HG02763 (cell line): ENCODE measurements at regions not wholly inside any gene's neighbourhood (a gene's known extent, or its start where the extent isn't known, plus 50 kb on each side); places are given as distances from the start of the nearest gene placed in this dataset.
"Not testable (repeated sequence)": the region's sequence is repeated elsewhere in the genome, so short reads cannot be mapped to it uniquely, and the experiment has no call there.

ENCODE experiments used
- ATAC-seq: cut with Tn5 transposase; IDR thresholded peaks from one replicate; pipeline ENCODE4 v1.9.1; 2021; ENCODE audit warnings: mild to moderate bottlenecking, moderate library complexity; ENCODE audit not compliant: unreplicated experiment

DNA sequence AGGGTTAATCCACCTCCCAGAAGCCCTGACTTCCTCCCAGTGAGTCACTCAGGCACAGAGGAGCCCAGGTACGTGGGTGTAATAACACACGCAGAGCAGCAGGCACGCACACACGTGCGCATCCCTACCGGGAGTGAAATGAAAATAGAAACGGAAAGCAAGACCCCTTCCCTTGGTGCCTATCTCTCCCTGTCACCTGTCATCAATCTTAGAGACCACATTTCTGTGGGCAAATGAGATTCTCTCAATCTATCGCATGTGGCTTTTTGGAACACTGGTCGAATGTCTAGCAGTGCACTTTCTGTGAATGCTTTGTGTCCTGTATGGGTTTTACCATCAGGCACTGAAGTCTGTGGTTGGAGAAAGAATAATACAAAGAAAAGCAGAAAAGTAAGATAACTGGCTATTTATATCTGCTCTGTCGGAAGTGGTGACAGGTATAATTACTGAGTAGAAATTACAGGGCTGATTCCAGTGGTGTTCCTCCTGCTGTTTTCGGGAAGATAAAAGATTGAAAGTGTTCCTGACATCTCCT lies 137.7 kb upstream of the GRIA1 start:
- peak; percentile 81 for ATAC-seq

DNA sequence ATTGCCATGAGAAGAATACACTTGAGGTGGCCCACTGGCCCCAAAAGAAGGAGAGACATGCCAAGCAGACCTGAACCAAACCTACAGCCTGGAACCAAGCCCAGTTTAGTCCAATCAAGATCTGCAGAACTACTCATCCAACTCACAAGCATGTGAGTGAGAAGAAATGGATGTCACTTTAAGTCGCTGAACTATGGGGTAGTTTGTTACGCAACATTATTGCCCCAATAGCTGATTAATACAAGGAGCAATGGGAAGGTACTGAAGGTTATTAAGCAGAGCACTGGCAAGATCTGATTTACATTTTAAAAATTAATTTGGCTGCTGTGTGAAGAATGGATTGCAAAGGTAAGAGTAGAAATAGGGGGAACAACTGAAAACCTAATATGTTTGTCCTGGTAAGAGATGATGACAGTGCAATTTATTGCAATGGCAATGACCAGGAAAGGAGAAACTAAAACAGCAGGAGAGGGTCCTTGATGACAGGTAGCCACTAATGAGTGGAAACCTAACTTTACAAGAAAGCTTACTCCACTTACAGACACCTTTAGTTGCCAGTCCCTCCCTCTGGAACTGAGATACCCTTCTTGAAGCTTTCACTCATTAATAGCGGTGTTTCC lies 132.9 kb upstream of the GRIA1 start:
- ATAC-seq = no peak

DNA sequence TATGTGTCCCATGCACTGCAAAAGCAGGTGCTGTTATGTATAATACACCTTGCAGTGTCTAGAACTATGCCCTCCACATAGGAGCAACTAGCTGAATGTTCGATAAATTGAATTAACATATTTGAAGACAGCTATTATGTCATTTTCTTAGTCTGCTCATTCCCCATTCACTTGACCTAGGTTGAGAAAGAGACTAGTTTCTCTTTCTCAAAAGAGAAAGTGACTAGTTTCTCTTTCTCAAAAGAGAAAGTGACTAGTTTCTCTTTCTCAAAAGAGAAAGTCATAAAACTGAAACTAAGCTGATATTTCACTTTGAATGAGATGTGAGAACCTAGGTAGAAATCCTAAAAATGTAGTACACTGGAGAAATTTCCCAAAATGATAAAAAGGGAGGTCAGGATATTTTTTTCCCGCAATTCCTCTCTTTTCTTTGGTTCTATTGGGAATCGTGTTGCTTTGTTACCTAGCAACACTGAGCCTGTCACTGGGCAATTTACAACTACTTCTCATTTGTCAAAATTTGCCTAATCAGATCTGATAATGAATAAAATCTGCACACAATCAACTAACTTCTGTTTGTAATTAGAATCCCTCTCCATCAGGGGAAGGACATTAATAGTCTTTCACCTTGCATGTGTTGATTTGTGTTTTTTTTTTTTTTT lies 132.0 kb upstream of the GRIA1 start:
- peak; percentile 86 for ATAC-seq

DNA sequence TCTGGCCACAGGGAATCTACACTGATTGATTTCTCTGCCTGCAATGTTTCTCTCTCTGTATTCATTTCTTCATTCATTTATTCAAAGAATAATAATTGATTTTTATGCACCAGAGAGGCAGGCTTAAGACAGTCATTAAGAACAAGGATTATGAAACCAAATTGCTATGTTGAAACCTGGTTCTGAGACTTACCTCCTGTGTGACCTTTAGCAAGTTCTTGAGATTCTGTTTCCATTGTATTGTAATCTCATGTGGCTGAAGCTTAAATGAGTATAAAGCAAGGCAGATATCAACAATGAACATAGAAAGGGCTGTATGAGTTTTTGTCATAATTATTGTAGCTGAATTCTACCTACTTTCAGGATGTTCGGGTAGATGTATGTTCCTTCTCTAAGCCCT lies 129.6 kb upstream of the GRIA1 start:
- no peak for ATAC-seq

DNA sequence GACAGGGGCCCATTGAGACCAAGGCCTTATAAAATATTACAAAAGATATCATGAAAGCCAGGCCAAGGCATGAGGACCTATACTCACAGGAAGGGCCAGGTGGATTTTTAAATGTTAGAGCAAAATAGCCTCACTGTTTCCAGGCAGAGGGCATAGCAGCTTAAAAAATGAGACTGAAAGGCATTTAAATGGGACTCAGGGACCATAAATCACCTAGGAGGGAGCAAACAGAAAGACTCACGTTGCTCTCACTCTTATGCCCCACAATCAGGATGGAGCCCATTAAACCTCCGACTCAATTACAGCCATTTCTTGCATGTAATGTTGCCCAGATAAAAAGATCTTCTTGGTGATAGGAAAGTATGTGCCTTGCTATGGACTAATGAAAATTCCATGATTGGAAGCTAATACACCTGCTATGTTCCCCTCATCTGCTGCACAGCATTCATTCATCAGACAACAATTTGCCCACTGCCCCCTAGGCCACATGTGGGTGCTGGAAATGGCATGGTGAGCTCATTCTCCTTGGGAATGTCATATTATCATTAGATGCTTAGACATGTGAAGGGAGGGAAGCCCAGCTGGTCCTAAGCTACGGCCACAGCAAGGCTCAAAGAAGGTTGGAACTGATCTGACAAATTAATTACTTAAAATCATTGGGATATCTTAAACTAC lies 128.6 kb upstream of the GRIA1 start:
- no peak for ATAC-seq

DNA sequence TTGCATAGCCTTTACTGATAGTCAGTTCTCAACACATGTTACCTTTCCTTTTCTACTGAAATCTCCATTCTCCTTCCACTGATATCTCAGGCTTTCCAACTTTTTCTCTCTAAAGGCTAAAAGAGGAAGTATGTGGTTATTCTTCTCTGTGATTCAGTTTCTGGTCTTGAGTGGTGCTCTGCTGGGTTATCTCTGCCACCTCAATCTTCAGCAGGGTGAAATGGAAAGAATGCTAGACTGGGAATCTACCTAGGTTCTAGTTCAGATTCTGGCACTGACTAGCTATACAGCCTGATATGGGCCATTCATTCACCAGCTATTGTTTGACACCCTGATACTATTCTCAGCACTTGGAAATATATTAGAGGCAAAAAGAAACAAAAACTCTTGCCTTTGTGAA lies 124.9 kb upstream of the GRIA1 start:
- peak; percentile 59 for ATAC-seq

DNA sequence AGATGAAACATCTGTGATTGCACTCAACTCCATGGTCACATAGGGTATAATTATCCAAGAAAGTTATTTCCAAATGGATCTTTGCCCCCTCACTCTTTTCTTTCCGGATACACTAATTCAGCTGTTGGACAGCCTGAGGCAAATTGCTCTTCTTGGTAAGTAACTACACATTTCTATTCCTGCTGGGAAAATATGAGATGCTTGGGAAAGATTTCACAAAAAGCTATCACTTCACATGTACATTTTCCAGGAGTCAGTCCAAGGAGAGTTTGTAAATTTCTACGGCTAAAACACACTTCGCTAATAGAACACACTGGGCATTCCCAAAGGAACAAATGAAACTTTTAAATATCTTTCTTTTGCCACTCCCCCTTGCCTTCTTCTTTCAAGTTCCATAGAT lies 123.0 kb upstream of the GRIA1 start:
- ATAC-seq = no peak

DNA sequence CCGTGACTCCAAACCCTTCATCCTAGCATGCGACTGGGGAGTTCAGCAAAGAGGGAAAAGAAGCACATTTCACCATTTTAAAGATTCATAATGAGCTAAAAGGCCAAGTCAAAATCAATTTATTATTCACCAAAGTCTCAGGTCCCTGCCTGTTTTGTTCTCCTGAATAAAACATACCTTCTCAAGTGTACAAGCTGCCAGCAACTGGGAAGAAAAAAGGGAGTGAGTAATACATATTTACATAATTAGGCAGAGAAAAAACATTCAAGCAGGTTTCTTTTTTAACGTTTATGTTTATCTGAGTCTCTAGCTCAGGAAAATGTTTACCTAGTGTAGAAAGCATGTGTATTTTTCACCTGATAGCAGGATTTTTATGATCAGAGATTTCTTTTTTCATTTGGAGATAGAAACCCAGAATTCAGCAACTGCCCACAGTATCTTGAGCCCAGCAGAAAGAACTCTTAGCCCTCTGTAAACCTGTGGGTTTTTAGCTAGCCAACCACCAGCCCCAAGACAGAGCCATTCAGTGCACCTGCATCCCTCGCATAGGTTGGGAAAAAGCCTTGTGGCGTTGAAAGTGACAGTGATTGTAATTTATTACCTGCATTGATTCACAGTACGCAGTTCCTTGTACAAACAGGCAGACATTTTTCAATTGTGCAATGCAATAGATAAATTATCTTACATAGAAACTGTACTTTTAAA lies 117.9 kb upstream of the GRIA1 start:
- ATAC-seq = no peak

DNA sequence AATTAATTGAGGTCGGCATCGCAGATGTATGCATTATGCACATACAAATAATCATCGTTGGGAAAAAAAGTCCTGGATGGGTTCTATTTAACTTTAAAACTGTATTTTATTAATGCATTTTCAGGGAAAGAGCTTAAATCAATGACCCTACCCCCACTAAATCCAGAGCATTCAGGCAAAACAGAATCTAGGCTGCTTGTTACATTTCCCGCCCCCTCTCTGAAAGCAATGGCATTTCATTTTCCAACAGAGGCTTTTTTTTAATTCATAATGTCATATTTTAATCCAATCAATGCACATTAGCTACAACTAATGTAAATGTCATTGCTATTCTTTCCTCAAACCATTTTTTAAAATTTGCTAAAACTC lies 117.4 kb upstream of the GRIA1 start:
- ATAC-seq = no peak

DNA sequence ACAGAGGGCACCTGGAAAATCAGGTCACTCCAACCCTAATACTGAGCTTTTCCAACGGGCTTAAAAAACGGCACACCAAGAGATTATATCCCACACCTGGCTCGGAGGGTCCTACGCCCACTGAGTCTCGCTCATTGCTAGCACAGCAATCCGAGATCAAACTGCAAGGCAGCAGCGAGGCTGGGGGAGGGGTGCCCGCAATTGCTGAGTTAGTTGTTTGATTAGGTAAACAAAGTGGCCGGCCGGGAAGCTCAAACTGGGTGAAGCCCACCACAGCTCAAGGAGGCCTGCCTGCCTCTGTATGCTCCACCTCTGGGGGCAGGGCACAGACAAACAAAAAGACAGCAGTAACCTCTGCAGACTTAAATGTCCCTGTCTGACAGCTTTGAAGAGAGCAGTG lies 108.8 kb upstream of the GRIA1 start:
- not testable (repeated sequence) for ATAC-seq

DNA sequence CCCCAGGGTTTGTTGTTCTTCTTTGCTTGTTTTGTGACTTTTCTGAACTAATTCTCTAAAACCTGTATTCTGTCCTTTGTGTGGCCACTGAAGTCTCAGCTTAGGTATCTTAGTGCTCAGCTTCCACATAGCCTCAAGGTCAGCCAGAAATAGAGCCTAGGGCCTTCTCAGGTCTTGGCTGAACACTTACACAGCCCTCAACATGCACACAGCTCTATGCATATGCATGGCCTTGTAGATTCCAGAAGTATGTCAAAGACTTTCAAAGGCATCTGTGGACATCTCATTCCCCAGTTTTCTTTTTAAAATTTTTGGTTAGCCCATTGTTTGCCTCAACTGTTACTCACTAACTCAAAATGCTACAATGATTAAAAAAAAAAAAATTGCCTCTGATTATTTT lies 99.9 kb upstream of the GRIA1 start:
- ATAC-seq = no peak

DNA sequence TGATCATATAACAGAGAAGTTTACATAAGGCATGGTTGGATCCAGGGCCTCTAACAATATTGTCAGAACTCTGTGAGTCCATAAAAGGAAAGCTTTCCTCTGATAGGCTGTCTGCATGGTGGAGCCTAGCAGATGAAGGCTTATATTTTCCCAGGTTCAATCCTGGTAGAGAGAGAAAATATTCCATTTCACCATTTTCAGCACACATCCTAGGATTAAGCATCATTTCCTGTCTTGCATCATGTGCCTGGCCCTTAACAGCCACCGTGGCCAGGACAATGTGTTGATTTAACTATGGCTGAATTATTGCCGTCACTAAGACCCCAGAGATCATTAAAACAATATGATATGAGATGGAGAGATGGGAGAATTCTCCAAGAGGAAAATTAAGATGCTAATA lies 90.9 kb upstream of the GRIA1 start:
- ATAC-seq = no peak

DNA sequence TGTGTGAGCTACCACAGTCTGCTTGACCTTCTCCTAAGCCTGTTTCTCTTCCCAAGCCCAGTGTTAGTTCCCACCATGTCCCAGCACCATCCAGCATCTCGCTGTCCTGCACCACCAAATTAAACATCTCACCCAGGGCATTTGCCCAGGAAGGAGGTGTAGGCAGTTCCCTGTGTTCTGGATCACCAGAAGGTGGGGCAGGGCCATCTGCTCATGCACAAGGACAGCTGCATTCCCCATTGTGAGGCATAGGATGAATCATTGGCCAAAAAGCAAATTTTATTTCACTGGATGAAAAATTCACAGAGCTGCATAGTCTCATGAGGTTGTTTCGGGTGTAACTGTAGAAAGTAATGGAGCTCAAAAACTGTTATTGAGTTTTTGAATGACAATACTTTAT lies 89.5 kb upstream of the GRIA1 start:
- no peak for ATAC-seq

DNA sequence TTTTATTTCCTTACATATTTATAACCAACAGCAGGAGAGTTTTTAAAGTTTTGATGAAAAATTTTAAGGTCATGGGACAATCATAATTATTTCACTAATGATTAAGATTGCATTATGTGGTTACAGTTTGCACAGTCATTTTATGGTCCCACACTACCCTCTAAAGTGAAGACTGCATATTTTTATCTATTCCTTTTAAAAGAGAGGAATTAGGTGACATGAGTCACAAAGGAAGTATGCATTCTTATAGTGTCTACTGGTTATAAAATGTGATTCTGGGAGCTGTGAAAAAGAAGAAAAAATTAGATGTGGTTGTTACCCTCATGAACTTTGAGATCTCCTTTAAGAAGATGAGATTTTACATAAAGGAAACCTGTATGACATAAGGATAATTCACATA lies 87.9 kb upstream of the GRIA1 start:
- no peak for ATAC-seq

DNA sequence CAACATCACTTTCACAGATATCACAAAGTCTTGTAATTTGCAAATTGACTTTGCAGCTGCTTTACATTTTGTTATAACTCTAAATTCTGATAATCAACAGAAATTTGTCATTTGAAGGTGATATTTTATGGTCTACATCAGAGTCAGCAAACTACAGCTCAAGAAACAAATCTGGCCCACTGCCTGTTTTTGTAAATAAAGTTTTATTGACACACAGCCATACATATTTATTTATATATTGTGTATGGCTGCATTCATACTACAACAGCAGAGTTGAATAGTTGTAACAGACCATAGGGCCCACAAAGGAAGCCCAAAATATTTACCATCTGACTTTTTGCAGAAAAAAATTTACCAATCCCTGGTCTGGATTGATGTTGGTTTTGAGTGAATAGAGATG lies 87.0 kb upstream of the GRIA1 start:
- no peak for ATAC-seq

DNA sequence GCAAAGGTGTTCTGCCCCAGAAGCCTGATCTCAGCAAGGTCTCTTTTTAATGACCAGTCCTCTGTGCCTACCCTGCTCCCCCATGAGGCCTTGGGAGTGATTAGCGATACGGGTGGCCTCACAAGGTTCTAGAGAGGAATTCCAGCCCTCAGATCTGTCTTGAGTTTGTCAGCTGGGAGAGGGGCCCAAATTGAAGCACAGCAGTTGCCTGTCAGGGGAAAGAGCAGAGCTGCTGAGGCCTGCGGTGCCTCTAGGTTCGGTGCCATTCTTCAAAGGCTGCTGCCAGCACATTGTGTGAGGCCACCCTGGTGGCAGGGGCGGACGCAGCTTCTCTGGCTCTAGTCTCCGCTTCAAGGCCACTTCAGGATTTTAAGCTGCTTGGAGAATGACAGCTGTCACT lies 85.7 kb upstream of the GRIA1 start:
- no peak for ATAC-seq

DNA sequence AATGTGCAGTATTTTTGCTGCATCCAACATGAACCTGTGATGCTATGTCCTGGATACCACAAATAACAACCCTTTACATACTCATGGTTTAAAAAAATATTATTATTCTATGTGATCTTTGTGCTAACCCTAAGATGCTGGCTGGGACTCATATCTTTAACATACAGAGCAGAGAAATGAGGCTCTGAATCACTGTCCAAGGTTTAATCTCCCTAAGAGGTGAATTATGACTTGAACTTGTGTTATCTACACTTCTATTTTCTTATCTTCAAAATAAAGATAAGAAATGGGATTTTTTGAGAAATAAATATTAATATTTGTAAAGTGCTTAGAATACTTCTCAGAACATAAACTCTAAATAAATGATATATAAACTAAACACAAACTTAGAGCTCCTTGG lies 68.8 kb upstream of the GRIA1 start:
- ATAC-seq = no peak

DNA sequence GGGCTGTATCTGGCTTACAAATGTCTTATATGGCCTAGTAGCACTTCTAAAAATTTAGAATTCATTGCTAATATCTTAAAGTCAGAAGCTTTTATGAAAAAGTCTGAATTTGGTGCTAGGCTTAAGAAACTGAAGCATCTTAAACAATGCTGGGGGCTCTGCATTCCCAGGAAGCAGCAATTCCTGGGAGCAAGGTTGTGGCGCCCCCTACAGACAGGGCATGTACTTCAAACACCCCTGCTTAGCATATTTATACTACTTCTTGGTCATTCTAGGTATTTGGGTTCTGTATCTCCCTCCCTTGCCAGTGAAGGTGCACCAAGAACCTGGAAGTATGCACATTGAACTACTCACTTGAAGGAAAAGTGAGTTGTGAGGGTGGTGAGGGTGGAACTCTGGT lies 64.6 kb upstream of the GRIA1 start:
- no peak for ATAC-seq

DNA sequence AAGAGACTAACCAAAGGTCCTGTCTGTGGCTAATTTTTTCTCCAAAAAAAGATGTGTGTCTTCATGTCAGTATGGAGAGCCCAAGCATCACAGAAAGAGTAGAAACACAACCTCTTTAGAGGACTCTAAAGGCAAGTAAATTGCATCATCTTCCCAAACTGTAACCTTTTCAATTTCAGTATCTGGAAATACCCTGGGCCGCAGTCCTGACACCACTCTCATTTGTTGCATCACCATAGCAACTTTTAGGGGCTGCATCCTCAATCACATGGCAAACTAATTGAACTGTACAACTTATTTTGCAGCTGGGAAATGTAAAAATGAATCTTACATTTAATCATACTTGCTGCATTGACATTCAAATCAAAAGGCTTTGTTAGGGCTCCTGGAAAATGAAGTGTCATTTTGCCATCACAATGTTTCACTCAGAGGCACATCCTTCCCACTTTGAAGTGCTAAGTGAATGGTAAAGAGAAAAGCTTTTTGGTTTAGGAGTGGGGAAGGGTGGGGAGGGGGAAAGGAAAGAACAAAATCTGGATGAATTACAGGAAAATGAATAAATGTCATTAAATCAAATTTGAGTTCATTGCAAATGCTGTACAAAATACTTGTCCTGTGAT lies 60.6 kb upstream of the GRIA1 start:
- ATAC-seq = no peak

DNA sequence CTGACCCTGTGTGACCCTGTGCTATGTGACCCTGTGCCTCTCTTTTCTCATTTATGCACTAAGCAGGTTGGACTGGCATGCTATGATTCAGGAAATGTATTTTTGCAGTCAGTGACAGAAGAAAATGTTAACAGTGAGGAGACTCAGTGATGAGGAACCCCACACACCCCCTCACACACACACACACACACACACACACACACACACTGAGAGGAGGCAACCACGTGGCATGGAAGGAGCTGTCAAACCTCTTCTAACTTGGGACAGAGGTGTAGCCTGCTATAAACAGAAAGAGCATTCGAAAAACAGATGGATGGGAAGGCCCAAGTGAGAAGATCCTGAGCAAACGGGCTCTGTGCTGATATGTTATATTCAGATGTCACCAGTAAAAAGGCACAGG lies 57.9 kb upstream of the GRIA1 start:
- ATAC-seq = no peak

DNA sequence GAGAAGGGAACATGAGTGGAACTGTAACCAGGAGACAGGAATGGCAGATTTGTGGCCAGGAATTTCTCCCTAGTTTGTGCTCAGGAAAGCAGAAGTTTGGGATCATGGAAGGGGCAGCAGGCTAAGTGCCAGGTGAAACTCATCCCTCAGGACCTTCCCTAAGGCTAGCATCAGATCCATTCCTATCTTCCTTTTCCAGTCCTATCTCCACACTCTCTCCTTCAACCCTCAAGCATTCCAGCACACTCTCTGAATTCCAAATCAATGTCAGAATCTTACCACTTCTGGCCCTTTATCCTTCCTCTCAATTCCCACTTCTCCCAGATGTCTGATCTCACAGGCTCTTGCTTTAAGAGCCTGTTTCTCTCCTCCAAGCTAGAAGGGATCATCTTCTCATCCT lies 53.2 kb upstream of the GRIA1 start:
- ATAC-seq = no peak
